ENCODE measurements at regions not wholly inside any gene's neighbourhood (a gene's known extent, or its start where the extent isn't known, plus 50 kb on each side); places are given as distances from the start of the nearest gene placed in this dataset.

DNA sequence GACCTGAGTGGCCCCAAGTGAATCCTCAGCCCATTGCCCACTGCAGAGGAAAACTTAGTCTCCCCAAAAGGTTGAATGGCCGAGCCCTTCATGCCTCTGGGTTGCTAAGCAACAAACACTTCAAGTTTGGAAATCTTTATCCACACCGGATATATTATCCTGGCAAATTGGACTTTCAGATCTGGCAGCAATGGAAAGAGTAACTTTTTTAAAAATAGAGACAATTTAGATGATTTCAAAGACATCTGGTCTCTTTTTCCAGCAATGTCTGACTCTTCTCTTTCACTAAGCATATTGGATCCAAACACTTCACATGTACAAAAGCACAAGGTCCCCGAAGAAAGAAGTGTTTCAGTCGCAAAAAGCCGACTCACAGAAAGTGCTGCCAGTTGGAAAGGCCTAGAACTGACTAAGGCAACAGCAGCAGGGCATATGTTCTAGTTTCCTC, 505.3 kb downstream of the SOX6 start:
- no peak overlapping the region for H3K27ac ChIP-seq
- H3K4me3 ChIP-seq = no peak overlapping the region
- no peaks in the 10 kb centered on the region for H3K36me3 ChIP-seq (replicated peaks; ENCODE audit: insufficient read depth, low read depth)
- 84% methylated on average over 5 of the region's 5 CpGs for WGBS (ENCODE audit: low lambda C conversion rate, missing lambda C conversion rate)
- no peaks in the 10 kb centered on the region for H3K27me3 ChIP-seq
- H3K9me2 ChIP-seq (replicated peaks; ENCODE audit: insufficient read depth) = no peaks in the 10 kb centered on the region
- H4K20me1 ChIP-seq (ENCODE audit: insufficient read depth, poor library complexity, severe bottlenecking) = no peaks in the 10 kb centered on the region
- H3K79me2 ChIP-seq = no peaks in the 10 kb centered on the region
- no peak for DNase-seq (ENCODE audit: low spot score)
- H3K4me2 ChIP-seq = no peak overlapping the region
- TF ChIP-seq EZH2phosphoT487 (IDR thresholded peaks at IDR 0.05; ENCODE audit: low read depth, severe bottlenecking, unreplicated experiment) (no peak), EZH2 (IDR thresholded peaks at IDR 0.05; ENCODE audit: borderline replicate concordance) (no peak)
- TF ChIP-seq, protein P1, sequence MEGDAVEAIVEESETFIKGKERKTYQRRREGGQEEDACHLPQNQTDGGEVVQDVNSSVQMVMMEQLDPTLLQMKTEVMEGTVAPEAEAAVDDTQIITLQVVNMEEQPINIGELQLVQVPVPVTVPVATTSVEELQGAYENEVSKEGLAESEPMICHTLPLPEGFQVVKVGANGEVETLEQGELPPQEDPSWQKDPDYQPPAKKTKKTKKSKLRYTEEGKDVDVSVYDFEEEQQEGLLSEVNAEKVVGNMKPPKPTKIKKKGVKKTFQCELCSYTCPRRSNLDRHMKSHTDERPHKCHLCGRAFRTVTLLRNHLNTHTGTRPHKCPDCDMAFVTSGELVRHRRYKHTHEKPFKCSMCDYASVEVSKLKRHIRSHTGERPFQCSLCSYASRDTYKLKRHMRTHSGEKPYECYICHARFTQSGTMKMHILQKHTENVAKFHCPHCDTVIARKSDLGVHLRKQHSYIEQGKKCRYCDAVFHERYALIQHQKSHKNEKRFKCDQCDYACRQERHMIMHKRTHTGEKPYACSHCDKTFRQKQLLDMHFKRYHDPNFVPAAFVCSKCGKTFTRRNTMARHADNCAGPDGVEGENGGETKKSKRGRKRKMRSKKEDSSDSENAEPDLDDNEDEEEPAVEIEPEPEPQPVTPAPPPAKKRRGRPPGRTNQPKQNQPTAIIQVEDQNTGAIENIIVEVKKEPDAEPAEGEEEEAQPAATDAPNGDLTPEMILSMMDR (IDR thresholded peaks at IDR 0.05; ENCODE audit: poor library complexity) = no peak
- H3K4me1 ChIP-seq (ENCODE audit: insufficient read depth) = peaks cover 6% of the 10 kb centered on the region
- no peaks in the 10 kb centered on the region for H3K9me3 ChIP-seq (ENCODE audit: low read depth)
- H2AFZ ChIP-seq = no peak overlapping the region

GRCh38 chr11:15852179-15852578, 504.2 kb downstream of the SOX6 start:
- no peak for DNase-seq (ENCODE audit: low spot score)
- WGBS (ENCODE audit: low lambda C conversion rate, missing lambda C conversion rate) = 68% methylated on average over 3 of the region's 3 CpGs
- no peaks in the 10 kb centered on the region for H4K20me1 ChIP-seq (ENCODE audit: insufficient read depth, poor library complexity, severe bottlenecking)

GRCh38 chr11:15854245-15854644, 502.1 kb downstream of the SOX6 start:
- peaks cover 3% of the 10 kb centered on the region for H3K4me1 ChIP-seq (ENCODE audit: insufficient read depth)
- no peaks in the 10 kb centered on the region for H4K20me1 ChIP-seq (ENCODE audit: insufficient read depth, poor library complexity, severe bottlenecking)
- H3K36me3 ChIP-seq (replicated peaks; ENCODE audit: insufficient read depth, low read depth) = no peaks in the 10 kb centered on the region
- no peaks in the 10 kb centered on the region for H3K79me2 ChIP-seq
- H3K9me3 ChIP-seq (ENCODE audit: low read depth) = no peaks in the 10 kb centered on the region
- no peak overlapping the region for H2AFZ ChIP-seq
- no peak for DNase-seq (ENCODE audit: low spot score)
- H3K27me3 ChIP-seq = no peaks in the 10 kb centered on the region
- TF ChIP-seq, protein P1 (IDR thresholded peaks at IDR 0.05; ENCODE audit: poor library complexity) = no peak
- TF ChIP-seq EZH2phosphoT487 (IDR thresholded peaks at IDR 0.05; ENCODE audit: low read depth, severe bottlenecking, unreplicated experiment) (no peak), EZH2 (IDR thresholded peaks at IDR 0.05; ENCODE audit: borderline replicate concordance) (no peak)
- H3K4me3 ChIP-seq = no peak overlapping the region
- no peaks in the 10 kb centered on the region for H3K9me2 ChIP-seq (replicated peaks; ENCODE audit: insufficient read depth)
- no peak overlapping the region for H3K4me2 ChIP-seq
- no peak overlapping the region for H3K27ac ChIP-seq

More at GRCh38 chr11:15852179-15852578, 504.2 kb downstream of the SOX6 start:
- Histone ChIP-seq H3K4me2 (no peak overlapping the region), H3K36me3 (replicated peaks; ENCODE audit: insufficient read depth, low read depth) (no peaks in the 10 kb centered on the region), H3K9me2 (replicated peaks; ENCODE audit: insufficient read depth) (no peaks in the 10 kb centered on the region), H3K79me2 (no peaks in the 10 kb centered on the region), H3K4me3 (no peak overlapping the region), H3K27ac (no peak overlapping the region), H3K4me1 (ENCODE audit: insufficient read depth) (peaks cover 6% of the 10 kb centered on the region), H3K27me3 (no peaks in the 10 kb centered on the region), H3K9me3 (ENCODE audit: low read depth) (no peaks in the 10 kb centered on the region), H2AFZ (no peak overlapping the region)
- TF ChIP-seq, protein P1 (IDR thresholded peaks at IDR 0.05; ENCODE audit: poor library complexity) = peak; percentile 48
- TF ChIP-seq EZH2 (IDR thresholded peaks at IDR 0.05; ENCODE audit: borderline replicate concordance) (no peak), EZH2phosphoT487 (IDR thresholded peaks at IDR 0.05; ENCODE audit: low read depth, severe bottlenecking, unreplicated experiment) (no peak)

GRCh38 chr11:15858881-15859280, 497.5 kb downstream of the SOX6 start:
- H3K36me3 ChIP-seq (replicated peaks; ENCODE audit: insufficient read depth, low read depth) = no peaks in the 10 kb centered on the region

More at GRCh38 chr11:15858881-15859280, 497.5 kb downstream of the SOX6 start:
- no peaks in the 10 kb centered on the region for H3K4me1 ChIP-seq (ENCODE audit: insufficient read depth)
- H3K79me2 ChIP-seq = no peaks in the 10 kb centered on the region
- H4K20me1 ChIP-seq (ENCODE audit: insufficient read depth, poor library complexity, severe bottlenecking) = no peaks in the 10 kb centered on the region
- H3K9me2 ChIP-seq (replicated peaks; ENCODE audit: insufficient read depth) = no peaks in the 10 kb centered on the region
- H3K4me3 ChIP-seq = no peak overlapping the region
- H3K27me3 ChIP-seq = no peaks in the 10 kb centered on the region
- 97% methylated on average over 3 of the region's 3 CpGs for WGBS (ENCODE audit: low lambda C conversion rate, missing lambda C conversion rate)
- no peak overlapping the region for H3K4me2 ChIP-seq
- H3K27ac ChIP-seq = no peak overlapping the region
- H2AFZ ChIP-seq = no peak overlapping the region
- H3K9me3 ChIP-seq (ENCODE audit: low read depth) = no peaks in the 10 kb centered on the region
- TF ChIP-seq EZH2phosphoT487 (IDR thresholded peaks at IDR 0.05; ENCODE audit: low read depth, severe bottlenecking, unreplicated experiment) = no peak
- no peak for TF ChIP-seq EZH2 (IDR thresholded peaks at IDR 0.05; ENCODE audit: borderline replicate concordance)
- TF ChIP-seq, protein P1 (IDR thresholded peaks at IDR 0.05; ENCODE audit: poor library complexity) = no peak
- no peak for DNase-seq (ENCODE audit: low spot score)
